HepG2 (cell line): ENCODE measurements at regions not wholly inside any gene's neighbourhood (a gene's known extent, or its start where the extent isn't known, plus 50 kb on each side); places are given as distances from the start of the nearest gene placed in this dataset.
A peak's percentile ranks its signal among the peaks of the same experiment; 100 is the strongest.

Experiments
- ATF1 ChIP-seq: IDR thresholded peaks from 2 replicates; pipeline ENCODE4 v1.6.1; 2016; ENCODE audit warnings: mild to moderate bottlenecking, control low read depth
- ATF3 ChIP-seq: sonication (generic); formaldehyde crosslinking; IDR thresholded peaks from 2 replicates; pipeline ENCODE4 v1.4.0; 2020; ENCODE audit warnings: missing genetic modification reagents
- CEBPZ ChIP-seq: IDR thresholded peaks from 2 replicates; pipeline ENCODE4 v1.6.1; 2012; ENCODE audit warnings: low read length, improper control_type of control experiment
- ELF1 ChIP-seq: sonication (generic); formaldehyde crosslinking; IDR thresholded peaks from 2 replicates; pipeline ENCODE4 v1.4.0; 2020; ENCODE audit warnings: missing genetic modification reagents
- ETV6 ChIP-seq: sonication (generic); formaldehyde crosslinking; conservative IDR thresholded peaks from 2 replicates; pipeline ENCODE4 v1.4.0; 2020; ENCODE audit warnings: missing genetic modification reagents
- FOXA3 ChIP-seq: IDR thresholded peaks from 2 replicates; pipeline ENCODE4 v1.6.1; 2016; ENCODE audit warnings: missing genetic modification reagents, missing compliant biosample characterization
- GPBP1L1 ChIP-seq: sonication (generic); formaldehyde crosslinking; IDR thresholded peaks from 2 replicates; pipeline ENCODE4 v1.5.0; 2020; ENCODE audit warnings: mild to moderate bottlenecking, missing genetic modification reagents
- HDAC6 ChIP-seq: fragments of 200-600 bp; sonication (generic); IDR thresholded peaks from 2 replicates; pipeline ENCODE4 v1.7.0; 2017; ENCODE audit warnings: mild to moderate bottlenecking, antibody characterized with exemption, low read length, low read depth
- MXI1 ChIP-seq: IDR thresholded peaks from 3 replicates; pipeline ENCODE4 v1.6.1; 2012; ENCODE audit warnings: low read depth, low read length, inconsistent platforms, borderline replicate concordance
- NFIC ChIP-seq: IDR thresholded peaks from 2 replicates; pipeline ENCODE4 v1.6.1; 2012; ENCODE audit warnings: mild to moderate bottlenecking, low read length, inconsistent platforms
- PCBP2 ChIP-seq: fragments of 200-400 bp; formaldehyde crosslinking; optimal IDR thresholded peaks from 2 replicates; pipeline ENCODE3; 2018; ENCODE audit warnings: low read length, low read depth; ENCODE audit not compliant: poor library complexity, severe bottlenecking
- PLRG1 ChIP-seq: fragments of 450-650 bp; conservative IDR thresholded peaks from 2 replicates; pipeline ENCODE4 v1.6.1; 2016
- PLSCR1 ChIP-seq: sonication (generic); formaldehyde crosslinking; IDR thresholded peaks from 2 replicates; pipeline ENCODE4 v1.5.0; 2020; ENCODE audit warnings: missing genetic modification reagents, mild to moderate bottlenecking, borderline replicate concordance
- SMC3 ChIP-seq: IDR thresholded peaks from 2 replicates; pipeline ENCODE4 v1.6.1; 2011; ENCODE audit warnings: low read length, improper control_type of control experiment
- TRIM22 ChIP-seq: fragments of 450-650 bp; IDR thresholded peaks from 2 replicates; pipeline ENCODE4 v1.6.1; 2017
- ZBTB7B ChIP-seq: sonication (generic); formaldehyde crosslinking; IDR thresholded peaks from 2 replicates; pipeline ENCODE4 v1.4.0; 2020; ENCODE audit warnings: missing genetic modification reagents
- ZKSCAN8 ChIP-seq: IDR thresholded peaks from 2 replicates; pipeline ENCODE4 v1.6.1; 2016; ENCODE audit warnings: borderline replicate concordance, missing genetic modification reagents, missing compliant biosample characterization
- ZNF101 ChIP-seq: sonication (generic); formaldehyde crosslinking; IDR thresholded peaks from 2 replicates; pipeline ENCODE4 v1.4.0; 2020; ENCODE audit warnings: mild to moderate bottlenecking, low read depth, missing genetic modification reagents, borderline replicate concordance
- ZNF256 ChIP-seq: sonication (generic); formaldehyde crosslinking; conservative IDR thresholded peaks from 2 replicates; pipeline ENCODE4 v1.4.0; 2020; ENCODE audit warnings: missing genetic modification reagents
- ZNF83 ChIP-seq: sonication (generic); formaldehyde crosslinking; IDR thresholded peaks from 2 replicates; pipeline ENCODE4 v1.4.0; 2020; ENCODE audit warnings: missing genetic modification reagents, mild to moderate bottlenecking, borderline replicate concordance
- ZUFSP ChIP-seq: sonication (generic); formaldehyde crosslinking; IDR thresholded peaks from 2 replicates; pipeline ENCODE4 v1.9.0; 2021; ENCODE audit warnings: missing genetic modification reagents, mild to moderate bottlenecking, borderline replicate concordance

- TF ChIP-seq ZUFSP (CRISPR knock-in tag) (no peak), ATF3 (peak; percentile 68; the same call in 1 of the 2 replicates), FOXA3 (CRISPR knock-in tag) (no peak), ZNF256 (CRISPR knock-in tag) (no peak), CEBPZ (no peak), ELF1 (no peak), HDAC6 (no peak), PCBP2 (no peak), PLRG1 (no peak), NFIC (no peak), ZKSCAN8 (no peak), GPBP1L1 (CRISPR knock-in tag) (no peak), PLSCR1 (CRISPR knock-in tag) (no peak), MXI1 (no peak), ZNF83 (CRISPR knock-in tag) (no peak), ZNF101 (CRISPR knock-in tag) (no peak), TRIM22 (no peak), SMC3 (no peak), ATF1 (CRISPR knock-in tag) (no peak), ETV6 (CRISPR knock-in tag) (no peak), ZBTB7B (CRISPR knock-in tag) (no peak)
Measured at GRCh38 chr10:78756604-78757343, 312.0 kb upstream of the ZMIZ1 start (continued).
